Activated CD8-positive, alpha-beta T cell treated with anti-CD3 and anti-CD28 coated beads for 36 hours (primary cell): ENCODE measurements at regions not wholly inside any gene's neighbourhood (a gene's known extent, or its start where the extent isn't known, plus 50 kb on each side); places are given as distances from the start of the nearest gene placed in this dataset.
A peak's percentile ranks its signal among the peaks of the same experiment; 100 is the strongest.

Experiments used
- ATAC-seq: fragments of 200-7000 bp; cut with Tn5 transposase; one replicate; pipeline ENCODE4 v1.10.0; 2021; ENCODE audit warnings: mild to moderate bottlenecking, moderate library complexity
- CTCF ChIA-PET: fragments of 350-600 bp; sonication (Branson Sonifier 250); formaldehyde crosslinking; loops from one replicate; lab custom pipeline; 2021; ENCODE audit warnings: antibody characterized with exemption; lab: Charles Lee
- POLR2A ChIA-PET: fragments of 350-600 bp; sonication (Branson Sonifier 250); formaldehyde crosslinking; loops from one replicate; lab custom pipeline; 2021; ENCODE audit warnings: antibody characterized with exemption; lab: Charles Lee
- DNase-seq: peaks from one replicate; pipeline ENCODE4 v3.0.0-alpha.2; 2020
- H3K27ac Mint-ChIP-seq: one replicate; pipeline ENCODE4 v1.8.0; 2021; ENCODE audit warnings: mild to moderate bottlenecking, mixed read lengths
- H3K27me3 Mint-ChIP-seq: one replicate; pipeline ENCODE4 v1.8.0; 2021; ENCODE audit warnings: mixed read lengths
- H3K36me3 Mint-ChIP-seq: one replicate; pipeline ENCODE4 v1.8.0; 2021; ENCODE audit warnings: low read depth, mixed read lengths
- H3K4me1 Mint-ChIP-seq: one replicate; pipeline ENCODE4 v1.8.0; 2021; ENCODE audit warnings: low read depth, mixed read lengths
- H3K4me3 Mint-ChIP-seq: one replicate; pipeline ENCODE4 v1.8.0; 2021; ENCODE audit warnings: mild to moderate bottlenecking, moderate library complexity, mixed read lengths
- H3K9me3 Mint-ChIP-seq: one replicate; pipeline ENCODE4 v1.8.0; 2021; ENCODE audit warnings: mixed read lengths
- intact Hi-C: fragments of 100-400 bp; cut with micrococcal nuclease; formaldehyde crosslinking; loops from one replicate; pipeline ENCODE4 v1.10.0; 2022
- TF ChIP-seq, protein P1 (sequence below): fragments of 200-600 bp; IDR thresholded peaks from one replicate; pipeline ENCODE4 v1.8.0; 2022; ENCODE audit warnings: antibody characterized with exemption, mild to moderate bottlenecking

DNA sequence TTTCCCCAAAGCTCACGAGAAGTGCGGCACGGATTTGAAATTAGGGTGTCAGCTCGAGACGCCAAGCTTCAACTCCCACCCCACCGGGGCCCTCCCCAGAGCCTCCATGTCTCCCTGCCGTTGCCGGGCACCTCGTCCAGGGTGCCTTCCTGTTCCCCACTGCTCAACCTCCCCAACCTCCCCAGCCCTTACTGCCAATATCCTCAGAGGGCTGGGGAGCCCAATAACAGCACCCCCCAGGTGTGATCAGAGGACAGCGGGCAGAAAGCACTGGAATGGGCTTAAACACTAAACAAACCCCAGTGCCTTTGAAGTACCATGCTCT is 1336.4 kb downstream of the TBC1D22A start:
- Mint-ChIP-seq H3K4me1 (peaks cover 28% of the 10 kb centered on the region), H3K4me3 (no peak overlapping the region), H3K36me3 (no peaks in the 10 kb centered on the region), H3K9me3 (no peaks in the 10 kb centered on the region), H3K27me3 (peaks cover 3% of the 10 kb centered on the region), H3K27ac (peak overlapping the region; percentile 90)
- intact Hi-C loops, result no loop called here
- ATAC-seq (no peak), DNase-seq (peak; percentile 17)
- TF ChIP-seq, protein P1, sequence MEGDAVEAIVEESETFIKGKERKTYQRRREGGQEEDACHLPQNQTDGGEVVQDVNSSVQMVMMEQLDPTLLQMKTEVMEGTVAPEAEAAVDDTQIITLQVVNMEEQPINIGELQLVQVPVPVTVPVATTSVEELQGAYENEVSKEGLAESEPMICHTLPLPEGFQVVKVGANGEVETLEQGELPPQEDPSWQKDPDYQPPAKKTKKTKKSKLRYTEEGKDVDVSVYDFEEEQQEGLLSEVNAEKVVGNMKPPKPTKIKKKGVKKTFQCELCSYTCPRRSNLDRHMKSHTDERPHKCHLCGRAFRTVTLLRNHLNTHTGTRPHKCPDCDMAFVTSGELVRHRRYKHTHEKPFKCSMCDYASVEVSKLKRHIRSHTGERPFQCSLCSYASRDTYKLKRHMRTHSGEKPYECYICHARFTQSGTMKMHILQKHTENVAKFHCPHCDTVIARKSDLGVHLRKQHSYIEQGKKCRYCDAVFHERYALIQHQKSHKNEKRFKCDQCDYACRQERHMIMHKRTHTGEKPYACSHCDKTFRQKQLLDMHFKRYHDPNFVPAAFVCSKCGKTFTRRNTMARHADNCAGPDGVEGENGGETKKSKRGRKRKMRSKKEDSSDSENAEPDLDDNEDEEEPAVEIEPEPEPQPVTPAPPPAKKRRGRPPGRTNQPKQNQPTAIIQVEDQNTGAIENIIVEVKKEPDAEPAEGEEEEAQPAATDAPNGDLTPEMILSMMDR, result no peak
- CTCF ChIA-PET, result no interaction called here
- POLR2A ChIA-PET, result no interaction called here

DNA sequence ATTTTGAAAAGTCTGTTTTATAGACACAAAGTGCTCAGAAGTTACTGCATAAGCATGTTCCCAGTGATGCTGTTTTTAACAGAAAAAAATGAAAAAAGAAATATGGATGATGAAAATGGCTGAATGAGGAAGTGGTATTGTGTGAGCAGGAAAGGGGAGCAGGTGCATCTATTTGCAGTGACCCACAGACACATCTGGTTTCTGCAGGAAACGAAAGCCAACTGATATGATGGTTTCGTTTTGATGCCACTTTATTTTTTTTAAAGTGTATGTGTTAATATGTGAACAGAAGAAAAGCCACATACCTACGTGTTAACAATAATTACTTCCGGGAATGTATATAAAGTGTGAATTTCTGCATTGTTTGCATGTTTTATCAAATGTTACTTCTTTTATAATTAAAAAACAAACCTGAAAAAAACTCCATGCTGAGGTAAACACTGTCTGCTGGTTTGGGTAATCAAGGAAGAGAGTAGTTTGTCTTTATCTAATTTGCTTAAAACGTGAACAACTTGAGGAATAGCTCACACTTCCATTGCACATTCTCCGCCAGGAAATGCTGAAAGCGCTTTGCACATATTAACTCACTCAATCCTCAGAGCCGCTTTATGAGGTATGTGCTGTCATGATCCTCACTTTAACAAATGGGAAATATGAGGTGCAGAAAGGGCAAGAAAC is 1335.9 kb downstream of the TBC1D22A start:
- Mint-ChIP-seq H3K36me3 (no peaks in the 10 kb centered on the region), H3K27me3 (no peaks in the 10 kb centered on the region), H3K4me1 (peaks cover 28% of the 10 kb centered on the region), H3K9me3 (no peaks in the 10 kb centered on the region), H3K4me3 (peak overlapping the region; percentile 26), H3K27ac (peak overlapping the region; percentile 90)
- DNase-seq (peak; percentile 57), ATAC-seq (peak; percentile 94)
- POLR2A ChIA-PET, result no interaction called here
- CTCF ChIA-PET, result no interaction called here
- intact Hi-C loops, result no loop called here
- TF ChIP-seq, protein P1, result no peak

DNA sequence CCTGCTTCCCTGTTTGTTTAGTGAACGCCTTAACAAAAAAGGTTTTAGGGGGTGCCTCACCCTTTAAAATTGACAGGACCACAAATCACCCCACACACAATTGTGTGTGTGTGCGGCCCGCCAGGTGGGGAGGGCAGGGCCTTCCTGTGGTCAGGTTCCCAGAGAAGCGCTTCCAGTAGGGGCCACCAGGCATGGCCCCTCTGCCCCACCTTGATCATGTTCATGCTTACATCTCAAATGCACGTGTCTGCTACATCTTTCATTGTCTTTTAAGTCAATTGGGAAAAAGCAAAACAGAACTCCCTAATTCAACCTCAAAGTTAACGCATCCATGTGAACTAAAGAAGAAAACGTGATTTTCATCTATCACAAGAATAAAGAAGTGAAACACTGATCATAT is 1335.3 kb downstream of the TBC1D22A start:
- no peaks in the 10 kb centered on the region for H3K36me3 Mint-ChIP-seq
- no peak overlapping the region for H3K4me3 Mint-ChIP-seq
- peak overlapping the region; percentile 90 for H3K27ac Mint-ChIP-seq
- ATAC-seq, result no peak
- DNase-seq, result no peak
- intact Hi-C loops, result no loop called here
- TF ChIP-seq, protein P1, result no peak
- CTCF ChIA-PET, result no interaction called here
- H3K4me1 Mint-ChIP-seq, result peaks cover 28% of the 10 kb centered on the region
- POLR2A ChIA-PET, result no interaction called here
- no peaks in the 10 kb centered on the region for H3K27me3 Mint-ChIP-seq
- no peaks in the 10 kb centered on the region for H3K9me3 Mint-ChIP-seq

DNA sequence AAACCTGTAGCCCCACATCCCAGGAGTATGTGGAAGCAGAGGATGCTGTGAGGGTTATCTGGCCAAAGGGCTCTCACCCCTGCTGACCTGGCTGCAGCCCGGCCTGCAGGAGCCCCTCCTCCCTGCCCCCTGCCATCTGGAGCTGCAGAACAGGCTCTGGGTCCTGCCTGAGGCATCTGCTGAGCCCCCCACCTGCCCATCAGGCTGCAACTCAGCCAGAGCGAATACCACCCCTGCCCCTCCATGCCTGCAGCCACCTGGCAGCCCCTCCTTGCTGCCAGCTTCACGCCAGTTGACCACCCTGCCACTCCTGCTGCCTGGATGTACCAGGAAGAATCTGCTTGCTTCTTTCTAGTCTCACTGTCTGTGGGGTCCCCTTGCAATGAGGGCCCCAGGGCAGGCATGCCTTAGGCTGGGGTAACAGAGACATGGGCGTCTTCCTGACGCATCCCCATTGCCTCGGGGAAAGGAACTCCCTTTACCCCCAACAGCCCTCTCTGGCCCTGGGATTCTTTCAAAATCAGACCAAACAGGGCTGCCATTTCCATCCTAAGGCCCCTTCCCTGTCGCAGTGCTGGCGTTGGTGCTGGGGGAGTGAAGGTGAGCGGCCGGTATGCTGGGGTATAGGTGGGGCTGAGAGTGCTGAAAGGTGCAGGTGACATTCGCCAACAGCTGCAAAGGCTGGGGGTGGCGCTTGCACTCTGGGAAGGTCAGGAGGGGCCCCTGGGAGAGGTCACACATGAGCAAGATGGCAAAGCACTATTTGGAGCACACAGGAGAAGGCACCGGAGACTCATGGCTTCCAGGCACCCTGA is 1334.6 kb downstream of the TBC1D22A start:
- ChIA-PET CTCF (no interaction called here), POLR2A (no interaction called here)
- Mint-ChIP-seq H3K36me3 (no peaks in the 10 kb centered on the region), H3K27ac (peak overlapping the region; percentile 76), H3K4me1 (peaks cover 28% of the 10 kb centered on the region), H3K27me3 (no peaks in the 10 kb centered on the region), H3K4me3 (no peak overlapping the region), H3K9me3 (no peaks in the 10 kb centered on the region)
- DNase-seq, result no peak
- TF ChIP-seq, protein P1, result no peak
- intact Hi-C loops, result no loop called here
- ATAC-seq, result no peak

DNA sequence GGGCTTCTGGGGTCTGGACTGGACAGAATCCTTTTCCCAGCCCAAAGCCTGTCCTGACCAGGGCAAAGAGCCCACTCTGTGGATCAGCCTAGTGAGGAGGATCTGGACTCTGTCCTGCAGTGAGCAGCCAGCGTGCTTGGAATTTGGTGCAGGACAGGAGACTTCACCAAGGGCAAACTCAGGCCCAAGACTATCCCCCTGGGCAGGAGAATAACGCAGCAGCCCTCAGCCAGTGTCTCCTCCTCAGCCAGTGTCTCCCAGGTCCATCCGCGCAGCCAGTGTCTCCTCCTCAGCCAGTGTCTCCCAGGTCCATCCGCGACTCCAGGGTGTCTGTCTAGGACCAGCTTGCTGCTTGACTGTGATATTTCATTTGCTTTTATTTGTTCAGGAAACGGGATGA is 1334.0 kb downstream of the TBC1D22A start:
- CTCF ChIA-PET, result no interaction called here
- Mint-ChIP-seq H3K27me3 (no peaks in the 10 kb centered on the region), H3K9me3 (no peaks in the 10 kb centered on the region), H3K4me3 (no peak overlapping the region), H3K27ac (peak overlapping the region; percentile 76), H3K36me3 (no peaks in the 10 kb centered on the region), H3K4me1 (peaks cover 28% of the 10 kb centered on the region)
- TF ChIP-seq, protein P1, result no peak
- intact Hi-C loops, result no loop called here
- ATAC-seq, result no peak
- POLR2A ChIA-PET, result no interaction called here
- DNase-seq, result no peak
